Muscle layer of duodenum (tissue), 2 donors: ENCODE measurements at regions not wholly inside any gene's neighbourhood (a gene's known extent, or its start where the extent isn't known, plus 50 kb on each side); places are given as distances from the start of the nearest gene placed in this dataset.

Experiments
- H3K27ac ChIP-seq: one replicate; pipeline ENCODE4 v1.7.0; 2013; ENCODE audit warnings: mild to moderate bottlenecking, low read length
- H3K27me3 ChIP-seq: one replicate; pipeline ENCODE4 v1.7.0; 2013; ENCODE audit warnings: low read depth, mild to moderate bottlenecking, control low read depth, low read length
- H3K36me3 ChIP-seq, 2 donors: one replicate each; pipeline ENCODE4 v1.7.0; 2013; ENCODE audit warnings: low read length in 2 of 2, control low read depth in 1 of 2, mild to moderate bottlenecking in 1 of 2; ENCODE audit not compliant: insufficient read depth in 2 of 2, control insufficient read depth in 1 of 2
- H3K4me1 ChIP-seq, 2 donors: one replicate each; pipeline ENCODE4 v1.7.0; 2013; ENCODE audit warnings: low read length in 2 of 2, mild to moderate bottlenecking in 2 of 2, control low read depth in 1 of 2, moderate library complexity in 1 of 2; ENCODE audit not compliant: insufficient read depth in 2 of 2, control insufficient read depth in 1 of 2
- H3K4me3 ChIP-seq, 2 donors: one replicate each; pipeline ENCODE4 v1.7.0; 2013; ENCODE audit warnings: low read length in 2 of 2, low read depth in 1 of 2, mild to moderate bottlenecking in 1 of 2
- H3K9me3 ChIP-seq, 2 donors: one replicate each; pipeline ENCODE4 v1.7.0; 2013; ENCODE audit warnings: low read length in 2 of 2, control low read depth in 1 of 2, mild to moderate bottlenecking in 1 of 2; ENCODE audit not compliant: control insufficient read depth in 1 of 2
- donor health status: healthy.

DNA sequence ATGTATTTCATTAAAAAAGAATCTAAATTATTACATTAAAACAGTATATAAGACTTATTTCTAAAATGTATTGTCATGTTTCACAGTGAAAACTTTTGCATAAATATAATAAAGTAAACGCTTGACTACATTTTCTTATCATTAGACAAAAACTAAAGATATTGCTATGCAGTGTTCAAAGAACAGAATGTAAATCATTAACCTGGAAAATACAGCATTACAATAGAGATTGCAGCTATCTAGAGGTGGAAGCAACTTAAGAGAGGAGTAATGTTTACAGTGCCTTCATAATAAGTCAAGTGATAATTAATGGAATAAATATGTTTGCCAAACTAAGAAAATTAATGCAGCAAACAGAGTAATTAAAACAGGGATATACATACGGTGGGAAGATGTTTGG, 940.9 kb downstream of the FSTL5 start:
- Histone ChIP-seq H3K36me3 (no peaks in the 10 kb centered on the region), H3K9me3 (peaks cover 0 to 6% of the 10 kb centered on the region in 2 donors), H3K4me3 (no peak overlapping the region), H3K27me3 (no peaks in the 10 kb centered on the region), H3K4me1 (no peaks in the 10 kb centered on the region), H3K27ac (no peak overlapping the region)

DNA sequence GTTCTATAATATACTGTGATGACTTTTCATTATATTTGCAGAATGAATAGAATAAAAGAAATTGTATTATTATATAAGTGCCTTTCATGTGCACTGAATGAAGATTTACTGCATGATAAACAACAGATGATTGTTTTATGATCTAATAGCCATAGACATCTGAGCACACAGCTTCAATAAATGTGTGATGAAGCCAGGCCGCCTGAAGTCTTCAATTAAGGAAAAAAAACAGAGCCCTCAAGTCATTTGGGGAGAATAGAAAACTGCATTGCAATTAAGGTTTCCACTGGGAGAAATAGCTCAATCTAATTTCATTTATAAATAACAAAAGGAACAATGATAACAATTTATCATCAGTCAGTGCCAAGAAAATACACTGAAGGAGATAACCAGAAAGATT, 955.2 kb downstream of the FSTL5 start:
- Histone ChIP-seq H3K36me3 (no peaks in the 10 kb centered on the region), H3K4me3 (no peak overlapping the region), H3K9me3 (no peaks in the 10 kb centered on the region), H3K27me3 (no peaks in the 10 kb centered on the region), H3K27ac (no peak overlapping the region), H3K4me1 (no peaks in the 10 kb centered on the region)

DNA sequence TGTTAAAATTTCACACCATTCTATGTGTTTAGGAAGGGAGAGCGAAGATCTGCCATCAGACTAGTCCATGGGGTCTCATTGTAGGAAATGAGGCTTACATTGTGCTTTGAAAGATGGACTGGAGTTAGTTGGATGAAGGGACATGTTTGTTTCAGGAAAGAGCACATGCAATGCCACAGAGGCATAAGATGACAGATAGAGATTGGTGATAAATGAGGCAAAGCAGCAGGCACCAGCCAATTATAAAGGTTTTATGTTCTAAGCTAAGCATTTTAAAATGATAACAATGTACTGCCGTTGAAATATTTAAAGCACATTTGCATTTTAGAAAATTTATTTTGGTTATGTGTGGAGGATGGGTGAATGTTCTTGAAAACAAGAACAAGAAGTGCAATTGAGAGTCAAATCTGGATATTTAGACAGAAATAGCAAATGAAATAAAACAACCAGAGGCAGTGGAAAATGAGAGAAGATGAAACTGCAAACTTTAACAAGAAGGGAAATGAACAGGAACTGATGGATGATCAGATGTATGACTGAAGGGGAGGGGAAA, 957.2 kb downstream of the FSTL5 start:
- no peak overlapping the region for H3K4me3 ChIP-seq
- no peaks in the 10 kb centered on the region for H3K4me1 ChIP-seq
- H3K9me3 ChIP-seq = no peaks in the 10 kb centered on the region
- H3K27ac ChIP-seq = no peak overlapping the region
- H3K27me3 ChIP-seq = no peaks in the 10 kb centered on the region
- H3K36me3 ChIP-seq = no peaks in the 10 kb centered on the region

DNA sequence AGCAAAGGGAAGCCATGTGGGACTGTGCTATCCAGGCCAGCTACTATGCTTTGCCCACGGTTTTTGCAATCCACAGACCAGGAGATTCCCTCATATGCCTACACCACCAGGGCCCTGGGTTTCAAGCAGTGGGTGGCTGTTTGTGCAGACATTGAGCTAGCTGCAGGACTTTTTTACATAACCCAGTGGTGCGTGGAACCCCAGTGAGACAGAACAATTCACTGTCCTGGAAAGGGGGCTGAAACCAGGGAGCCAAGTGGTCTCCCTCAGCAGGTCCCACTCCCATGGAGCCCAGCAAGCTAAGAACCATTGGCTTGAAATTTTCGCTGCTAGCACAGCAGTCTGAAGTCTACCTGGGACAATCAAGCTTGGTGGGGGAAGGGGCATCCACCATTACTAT, 959.9 kb downstream of the FSTL5 start:
- H3K36me3 ChIP-seq = no peaks in the 10 kb centered on the region
- H3K27ac ChIP-seq = no peak overlapping the region
- H3K4me1 ChIP-seq = no peaks in the 10 kb centered on the region
- no peak overlapping the region for H3K4me3 ChIP-seq
- H3K27me3 ChIP-seq = no peaks in the 10 kb centered on the region
- no peaks in the 10 kb centered on the region for H3K9me3 ChIP-seq

DNA sequence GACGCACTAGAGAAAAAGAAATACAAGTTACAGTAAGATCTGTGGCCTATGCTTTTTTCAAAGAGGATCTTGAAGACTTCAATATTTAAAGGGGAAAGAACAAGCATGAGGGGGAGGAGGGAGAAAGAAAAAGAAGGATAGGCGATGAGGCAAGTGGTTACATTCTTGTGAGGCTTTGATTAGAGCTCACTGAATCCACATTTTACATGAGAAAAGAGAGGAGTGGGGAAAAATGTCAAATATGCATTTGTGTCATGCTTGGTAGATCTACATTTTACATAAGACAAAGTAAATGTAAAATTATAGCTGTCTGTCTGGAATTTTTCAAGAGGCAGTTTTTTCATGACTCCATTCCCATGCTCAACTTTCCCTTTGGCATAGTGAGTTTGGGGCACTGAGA, 965.9 kb downstream of the FSTL5 start:
- H3K36me3 ChIP-seq = no peaks in the 10 kb centered on the region
- H3K4me3 ChIP-seq = no peak overlapping the region
- H3K27me3 ChIP-seq = no peaks in the 10 kb centered on the region
- H3K4me1 ChIP-seq = no peaks in the 10 kb centered on the region
- H3K27ac ChIP-seq = no peak overlapping the region
- H3K9me3 ChIP-seq = no peaks in the 10 kb centered on the region

DNA sequence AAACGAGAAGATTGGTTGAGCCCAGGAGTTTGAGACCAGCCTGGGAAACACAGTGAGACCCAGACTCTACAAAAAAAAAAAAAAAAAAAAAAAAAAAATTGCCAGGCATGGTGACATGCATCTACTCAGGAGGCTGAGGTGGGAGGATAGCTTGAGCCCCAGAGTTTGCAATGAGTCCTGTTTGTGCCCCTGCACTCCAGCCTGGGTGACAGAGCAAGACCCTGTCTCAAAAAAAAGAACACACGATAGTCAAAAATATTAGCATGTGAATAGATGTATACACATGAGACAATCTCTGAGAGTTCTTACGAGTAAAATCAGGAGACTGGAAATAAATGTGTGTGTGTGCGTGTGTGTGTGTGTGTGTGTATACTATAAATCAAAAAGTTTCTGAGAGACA, 966.3 kb downstream of the FSTL5 start:
- no peaks in the 10 kb centered on the region for H3K27me3 ChIP-seq
- H3K27ac ChIP-seq = no peak overlapping the region
- no peak overlapping the region for H3K4me3 ChIP-seq
- H3K36me3 ChIP-seq = no peaks in the 10 kb centered on the region
- no peaks in the 10 kb centered on the region for H3K9me3 ChIP-seq
- no peaks in the 10 kb centered on the region for H3K4me1 ChIP-seq

DNA sequence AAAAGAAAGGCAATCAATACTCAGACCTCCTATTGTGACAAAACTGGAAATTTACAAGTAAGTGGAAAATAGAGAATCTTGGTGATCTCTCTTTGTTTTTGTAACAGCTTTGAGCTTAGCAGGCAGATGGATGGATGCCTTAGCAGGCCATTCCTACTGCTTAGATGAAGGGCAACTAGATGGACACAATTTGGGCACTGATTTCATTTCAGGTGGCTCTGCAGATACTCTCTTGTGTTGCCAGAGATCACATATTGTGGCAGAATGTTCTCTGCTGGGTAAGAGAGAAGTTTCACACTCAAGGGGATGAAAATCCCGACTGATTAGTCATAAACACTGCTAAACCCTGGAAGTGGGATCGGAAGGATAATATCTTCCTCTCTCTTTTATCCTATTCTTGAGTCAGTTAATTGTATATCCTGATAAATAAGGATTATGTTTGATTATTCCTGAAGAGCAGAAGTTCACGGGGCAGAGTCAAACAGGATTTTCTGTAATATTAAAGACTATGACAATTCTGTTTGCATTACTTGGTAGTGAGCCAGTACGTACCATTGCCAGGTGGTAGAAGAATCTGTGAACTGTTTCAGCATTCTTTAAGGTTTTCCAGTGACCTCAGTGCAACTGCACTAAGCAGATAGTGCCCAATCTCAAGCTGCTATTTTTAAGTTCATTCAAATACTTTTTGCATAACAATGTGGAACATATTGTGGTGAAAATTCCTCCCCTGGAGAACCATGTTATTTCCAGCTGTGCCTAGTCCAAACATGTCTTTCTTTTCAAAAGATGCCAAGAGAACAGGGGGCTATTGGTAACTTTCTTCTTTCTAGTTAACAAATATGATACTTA, 974.3 kb downstream of the FSTL5 start:
- Histone ChIP-seq H3K27ac (no peak overlapping the region), H3K27me3 (no peaks in the 10 kb centered on the region), H3K36me3 (no peaks in the 10 kb centered on the region), H3K4me3 (no peak overlapping the region), H3K9me3 (no peaks in the 10 kb centered on the region), H3K4me1 (no peaks in the 10 kb centered on the region)

DNA sequence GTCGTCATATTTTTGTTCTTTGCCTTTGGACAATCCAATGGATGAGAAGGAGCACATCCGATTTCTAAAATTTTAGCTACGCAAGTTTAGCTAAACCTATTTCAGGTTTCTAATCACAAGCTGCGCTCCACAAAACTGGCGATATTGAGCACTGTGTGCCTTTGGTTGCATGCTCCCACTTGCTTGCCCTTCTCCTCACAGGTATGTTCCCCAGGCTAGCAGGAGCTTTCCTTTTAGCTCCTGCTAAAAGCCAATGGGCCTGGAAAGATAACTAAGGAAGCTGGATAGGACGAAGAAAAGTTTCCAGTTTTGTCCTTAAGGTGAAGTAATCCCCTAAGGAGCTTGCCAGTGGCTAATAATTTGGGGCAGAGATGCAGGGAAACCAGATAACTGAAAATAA, 975.2 kb downstream of the FSTL5 start:
- no peaks in the 10 kb centered on the region for H3K27me3 ChIP-seq
- H3K9me3 ChIP-seq = no peaks in the 10 kb centered on the region
- no peaks in the 10 kb centered on the region for H3K4me1 ChIP-seq
- H3K27ac ChIP-seq = no peak overlapping the region
- H3K36me3 ChIP-seq = no peaks in the 10 kb centered on the region
- no peak overlapping the region for H3K4me3 ChIP-seq

DNA sequence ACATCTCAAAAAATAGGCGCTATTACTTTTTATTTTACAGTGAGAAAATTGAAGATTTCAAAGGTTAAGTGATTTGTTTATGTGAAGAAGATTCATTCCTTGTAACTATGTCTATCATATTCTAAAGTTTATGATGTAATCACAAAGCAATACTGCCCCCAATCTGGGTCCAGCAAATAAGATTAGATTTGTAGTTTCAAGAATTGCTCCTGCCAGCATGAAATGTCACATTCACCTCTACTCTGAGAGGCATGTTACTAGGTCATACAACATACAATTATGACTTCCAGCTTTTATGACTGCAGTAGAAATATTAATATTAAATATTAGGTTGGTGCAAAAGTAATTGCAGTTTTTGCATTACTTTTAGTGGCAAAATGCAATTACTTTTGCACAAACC, 976.2 kb downstream of the FSTL5 start:
- Histone ChIP-seq H3K27me3 (no peaks in the 10 kb centered on the region), H3K36me3 (no peaks in the 10 kb centered on the region), H3K4me3 (no peak overlapping the region), H3K4me1 (no peaks in the 10 kb centered on the region), H3K9me3 (no peaks in the 10 kb centered on the region), H3K27ac (no peak overlapping the region)

DNA sequence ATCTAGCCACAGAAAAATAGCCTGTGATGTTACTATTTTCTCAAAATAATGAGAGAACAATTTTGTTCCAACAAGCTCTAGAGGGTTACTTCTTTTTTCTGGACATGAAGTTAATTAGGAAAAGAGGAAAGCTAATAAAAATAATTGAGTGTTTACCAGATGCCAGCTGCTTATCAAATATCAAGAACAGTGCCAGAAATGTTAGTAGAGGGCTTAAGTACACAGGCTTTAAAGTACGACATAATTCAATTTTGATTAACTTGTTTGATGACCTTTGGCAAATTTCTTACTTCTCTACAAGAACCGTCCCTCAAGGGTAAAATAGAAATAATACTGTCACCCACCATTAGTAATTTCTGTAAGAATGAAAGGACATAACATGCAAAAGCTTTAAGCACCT, 977.0 kb downstream of the FSTL5 start:
- Histone ChIP-seq H3K9me3 (no peaks in the 10 kb centered on the region), H3K36me3 (no peaks in the 10 kb centered on the region), H3K4me1 (no peaks in the 10 kb centered on the region), H3K27ac (no peak overlapping the region), H3K27me3 (no peaks in the 10 kb centered on the region), H3K4me3 (no peak overlapping the region)

DNA sequence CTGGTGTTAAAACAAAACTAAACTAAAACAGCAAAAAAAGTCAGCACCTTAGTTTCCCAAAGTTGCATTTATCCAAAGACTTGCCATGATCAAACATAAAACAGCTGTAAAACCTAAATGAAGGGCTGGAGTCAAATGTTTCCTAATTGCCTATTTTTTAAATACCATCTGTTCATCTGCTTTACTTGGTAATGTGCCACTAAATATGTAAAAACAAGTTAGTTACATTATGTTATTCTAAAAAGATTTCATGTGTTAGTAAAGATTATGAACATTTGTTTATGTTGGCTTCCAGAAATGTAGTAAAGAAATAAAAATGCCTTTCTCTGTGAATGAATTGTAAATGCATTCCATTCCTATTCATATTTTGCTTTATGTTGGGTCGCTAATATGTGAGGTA, 977.8 kb downstream of the FSTL5 start:
- Histone ChIP-seq H3K27ac (no peak overlapping the region), H3K27me3 (no peaks in the 10 kb centered on the region), H3K4me1 (no peaks in the 10 kb centered on the region), H3K9me3 (no peaks in the 10 kb centered on the region), H3K4me3 (no peak overlapping the region), H3K36me3 (no peaks in the 10 kb centered on the region)

DNA sequence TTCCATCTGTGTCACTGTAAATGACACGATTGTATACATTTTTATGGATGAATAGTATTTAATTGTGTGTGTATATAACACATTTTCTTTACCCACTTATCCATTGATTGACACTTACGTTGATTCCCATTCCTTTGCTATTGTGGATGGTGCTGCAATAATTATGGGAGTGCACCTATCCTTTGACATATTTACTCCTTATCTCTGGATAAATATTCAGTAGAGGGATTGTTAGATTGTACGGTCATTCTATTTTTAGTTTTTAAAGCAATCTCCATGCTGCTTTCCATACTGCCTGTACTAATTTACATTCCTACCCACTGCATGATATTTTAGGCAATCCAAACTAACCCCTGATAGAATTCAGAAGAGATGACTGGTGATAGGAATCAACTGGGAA, 980.1 kb downstream of the FSTL5 start:
- Histone ChIP-seq H3K9me3 (no peaks in the 10 kb centered on the region), H3K27me3 (no peaks in the 10 kb centered on the region), H3K27ac (no peak overlapping the region), H3K4me3 (no peak overlapping the region), H3K4me1 (no peaks in the 10 kb centered on the region), H3K36me3 (no peaks in the 10 kb centered on the region)
